ENCODE measurements at regions not wholly inside any gene's neighbourhood (a gene's known extent, or its start where the extent isn't known, plus 50 kb on each side); places are given as distances from the start of the nearest gene placed in this dataset.

GRCh38 chr1:13892671-13893325 lies 192.8 kb downstream of the PRDM2 start:
- TF ChIP-seq ZFX (IDR thresholded peaks at IDR 0.05) (peak; percentile 39; the same call in 1 of the 2 replicates), CTCF (conservative IDR thresholded peaks at IDR 0.05) (no peak)
- H3K27ac ChIP-seq, result peak overlapping the region; percentile 26; the same call in 1 of the 2 replicates

GRCh38 chr1:13893409-13893821 lies 193.4 kb downstream of the PRDM2 start:
- peak overlapping the region; percentile 26; the same call in 1 of the 2 replicates for H3K27ac ChIP-seq
- TF ChIP-seq ZFX (IDR thresholded peaks at IDR 0.05) (no peak), CTCF (conservative IDR thresholded peaks at IDR 0.05) (no peak)

- H3K27ac ChIP-seq, result no peak overlapping the region
- no peak for TF ChIP-seq ZFX (IDR thresholded peaks at IDR 0.05)
- no peak for TF ChIP-seq CTCF (conservative IDR thresholded peaks at IDR 0.05)
Measured at GRCh38 chr1:13896932-13897331, 196.9 kb downstream of the PRDM2 start.

DNA sequence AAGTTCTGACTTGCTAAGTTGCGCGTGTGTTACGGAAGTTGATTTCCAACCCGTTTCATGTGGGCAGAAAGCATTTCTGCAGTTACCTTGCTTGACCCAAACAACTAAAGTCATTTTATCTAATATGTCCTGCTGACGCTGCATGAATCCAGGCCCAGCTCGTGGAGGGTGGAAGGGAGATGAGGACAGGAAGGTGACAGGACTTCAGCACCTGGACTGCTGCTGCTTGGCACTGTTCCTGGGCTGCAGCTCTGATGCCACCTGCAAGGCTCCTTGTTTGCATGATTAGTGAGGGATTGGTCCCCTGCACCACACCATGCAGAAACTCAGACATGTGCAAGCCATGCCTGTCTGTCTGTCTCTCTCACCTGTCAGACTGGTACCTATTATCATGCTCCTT lies 198.4 kb downstream of the PRDM2 start:
- H3K27ac ChIP-seq, result no peak overlapping the region
- TF ChIP-seq CTCF (conservative IDR thresholded peaks at IDR 0.05) (no peak), ZFX (IDR thresholded peaks at IDR 0.05) (no peak)

DNA sequence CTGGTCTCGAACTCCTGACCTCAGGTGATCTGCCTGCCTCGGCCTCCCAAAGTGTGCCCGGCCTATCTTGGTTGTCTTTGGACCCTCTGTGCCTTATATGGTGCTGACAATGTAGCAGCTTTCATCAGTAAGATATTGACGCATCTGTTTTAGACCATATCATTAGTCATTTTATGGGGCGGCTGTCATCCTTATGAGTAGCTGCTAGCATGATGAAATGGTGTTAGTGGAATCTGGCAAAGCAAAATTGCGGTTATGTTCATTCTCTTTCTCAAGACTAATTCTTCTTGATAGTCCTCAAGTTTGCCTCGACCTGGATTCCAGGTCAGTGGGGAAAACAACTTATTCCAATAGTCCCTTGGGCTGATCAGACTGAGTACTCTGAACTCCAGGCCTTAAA lies 199.9 kb downstream of the PRDM2 start:
- no peak overlapping the region for H3K27ac ChIP-seq
- TF ChIP-seq ZFX (IDR thresholded peaks at IDR 0.05) (no peak), CTCF (conservative IDR thresholded peaks at IDR 0.05) (no peak)

DNA sequence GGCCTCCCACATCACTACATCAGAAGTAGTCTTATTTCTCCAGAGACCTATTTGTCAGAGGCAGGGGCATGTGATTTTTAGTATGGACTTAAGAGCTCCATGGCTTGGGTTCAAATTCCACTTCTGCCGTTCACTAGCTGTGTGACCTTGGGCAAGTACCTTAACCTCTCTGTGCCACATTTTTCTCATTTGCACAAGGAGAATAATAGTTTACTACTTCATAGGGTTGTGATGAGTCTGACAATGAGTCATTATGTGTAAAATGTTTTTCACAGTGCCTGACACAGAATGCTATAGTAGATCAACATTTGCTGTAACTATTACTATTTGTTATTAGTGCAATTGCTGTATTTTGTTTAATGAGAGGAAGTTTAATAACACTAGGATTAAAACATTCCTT lies 200.6 kb downstream of the PRDM2 start:
- TF ChIP-seq CTCF (conservative IDR thresholded peaks at IDR 0.05), result no peak
- no peak for TF ChIP-seq ZFX (IDR thresholded peaks at IDR 0.05)
- no peak overlapping the region for H3K27ac ChIP-seq

GRCh38 chr1:13901039-13901438 lies 201.1 kb downstream of the PRDM2 start:
- no peak for TF ChIP-seq ZFX (IDR thresholded peaks at IDR 0.05)
- TF ChIP-seq CTCF (conservative IDR thresholded peaks at IDR 0.05), result no peak
- H3K27ac ChIP-seq, result no peak overlapping the region

All from C4-2B (cell line).